ENCODE measurements at regions not wholly inside any gene's neighbourhood (a gene's known extent, or its start where the extent isn't known, plus 50 kb on each side); places are given as distances from the start of the nearest gene placed in this dataset.

GRCh38 chr5:3359642-3360041 lies 236.0 kb upstream of the IRX1 start:
- H3K4me3 ChIP-seq (ENCODE audit: low read depth, low read length): no peak overlapping the region
- no peaks in the 10 kb centered on the region for H3K36me3 ChIP-seq (ENCODE audit: control insufficient read depth, insufficient read depth, low read length)
- H3K27me3 ChIP-seq (ENCODE audit: control insufficient read depth, insufficient read depth, low read length): no peaks in the 10 kb centered on the region
- TF ChIP-seq CTCF (IDR thresholded peaks at IDR 0.05; ENCODE audit: insufficient read depth, low read length, severe bottlenecking): no peak
- DNase-seq (ENCODE audit: low read depth) (no peak), FAIRE-seq (no peak)

DNA sequence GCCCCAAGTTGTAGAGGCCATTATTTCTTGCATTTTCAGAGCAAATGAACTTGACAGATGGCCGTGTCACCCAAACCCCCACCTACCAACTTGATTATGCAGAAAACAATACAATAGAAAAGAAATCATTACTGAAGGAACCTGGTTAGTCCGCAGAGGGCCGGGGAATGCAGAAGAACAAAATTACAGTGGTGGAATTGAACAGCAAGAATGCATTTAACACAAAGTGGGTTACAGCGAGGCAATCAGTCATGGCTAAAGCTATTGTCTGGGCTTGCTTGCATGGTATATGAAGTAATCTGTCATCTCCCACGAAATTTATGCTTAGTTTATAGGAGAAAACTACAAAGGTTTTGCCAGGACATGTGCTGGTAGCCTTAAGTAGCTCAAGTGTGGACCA lies 238.3 kb upstream of the IRX1 start:
- DNase-seq (ENCODE audit: low read depth): no peak
- no peak for TF ChIP-seq CTCF (IDR thresholded peaks at IDR 0.05; ENCODE audit: insufficient read depth, low read length, severe bottlenecking)
- no peaks in the 10 kb centered on the region for H3K27me3 ChIP-seq (ENCODE audit: control insufficient read depth, insufficient read depth, low read length)
- H3K36me3 ChIP-seq (ENCODE audit: control insufficient read depth, insufficient read depth, low read length): no peaks in the 10 kb centered on the region
- FAIRE-seq: no peak
- H3K4me3 ChIP-seq (ENCODE audit: low read depth, low read length): no peak overlapping the region

GRCh38 chr5:3356016-3356415 lies 239.6 kb upstream of the IRX1 start:
- DNase-seq (ENCODE audit: low read depth) (no peak), FAIRE-seq (no peak)
- Histone ChIP-seq H3K27me3 (ENCODE audit: control insufficient read depth, insufficient read depth, low read length) (no peaks in the 10 kb centered on the region), H3K36me3 (ENCODE audit: control insufficient read depth, insufficient read depth, low read length) (no peaks in the 10 kb centered on the region), H3K4me3 (ENCODE audit: low read depth, low read length) (no peak overlapping the region)
- no peak for TF ChIP-seq CTCF (IDR thresholded peaks at IDR 0.05; ENCODE audit: insufficient read depth, low read length, severe bottlenecking)

GRCh38 chr5:3355126-3355525 lies 240.5 kb upstream of the IRX1 start:
- TF ChIP-seq CTCF (IDR thresholded peaks at IDR 0.05; ENCODE audit: insufficient read depth, low read length, severe bottlenecking): no peak
- DNase-seq (ENCODE audit: low read depth) (no peak), FAIRE-seq (no peak)
- H3K36me3 ChIP-seq (ENCODE audit: control insufficient read depth, insufficient read depth, low read length): no peaks in the 10 kb centered on the region
- H3K27me3 ChIP-seq (ENCODE audit: control insufficient read depth, insufficient read depth, low read length): no peaks in the 10 kb centered on the region
- no peak overlapping the region for H3K4me3 ChIP-seq (ENCODE audit: low read depth, low read length)

GRCh38 chr5:3354606-3355005 lies 241.0 kb upstream of the IRX1 start:
- no peak for FAIRE-seq
- H3K27me3 ChIP-seq (ENCODE audit: control insufficient read depth, insufficient read depth, low read length): no peaks in the 10 kb centered on the region
- no peak for DNase-seq (ENCODE audit: low read depth)
- no peak overlapping the region for H3K4me3 ChIP-seq (ENCODE audit: low read depth, low read length)
- no peak for TF ChIP-seq CTCF (IDR thresholded peaks at IDR 0.05; ENCODE audit: insufficient read depth, low read length, severe bottlenecking)
- H3K36me3 ChIP-seq (ENCODE audit: control insufficient read depth, insufficient read depth, low read length): no peaks in the 10 kb centered on the region

- Histone ChIP-seq H3K4me3 (ENCODE audit: low read depth, low read length) (no peak overlapping the region), H3K27me3 (ENCODE audit: control insufficient read depth, insufficient read depth, low read length) (no peaks in the 10 kb centered on the region), H3K36me3 (ENCODE audit: control insufficient read depth, insufficient read depth, low read length) (no peaks in the 10 kb centered on the region)
- no peak for FAIRE-seq
- no peak for TF ChIP-seq CTCF (IDR thresholded peaks at IDR 0.05; ENCODE audit: insufficient read depth, low read length, severe bottlenecking)
- no peak for DNase-seq (ENCODE audit: low read depth)
These were observed 242.1 kb upstream of the IRX1 start for GRCh38 chr5:3353561-3353960.
